GM12878 (cell line): ENCODE measurements at regions not wholly inside any gene's neighbourhood (a gene's known extent, or its start where the extent isn't known, plus 50 kb on each side); places are given as distances from the start of the nearest gene placed in this dataset.

Source experiments
- ATAC-seq: fragments of 200-7000 bp; cut with Tn5 transposase; 3 replicates; pipeline ENCODE4 v1.9.1; 2020; ENCODE audit warnings: mild to moderate bottlenecking, moderate library complexity
- BruUV-seq: library from RNA; stranded (reverse); fragments of 400-500 nt; replicated peaks from 2 replicates; lab custom pipeline; 2021; lab: Mats Ljungman, UMichigan
- CTCF ChIA-PET: fragments of 300-600 bp; sonication (Branson Sonifier 250); formaldehyde crosslinking; extraction: SDS; loops from one replicate; lab custom pipeline; 2021; ENCODE audit warnings: inconsistent platforms; lab: Yijun Ruan, JAX
- POLR2A ChIA-PET: fragments of 350-600 bp; formaldehyde crosslinking; extraction: SDS; loops from one replicate; lab custom pipeline; 2021; ENCODE audit warnings: inconsistent platforms; lab: Charles Lee
- RAD21 ChIA-PET: fragments of 300-600 bp; sonication (Branson Sonifier 250); formaldehyde crosslinking; loops from one replicate; lab custom pipeline; 2023; ENCODE audit warnings: antibody characterized with exemption; ENCODE audit not compliant: unreplicated experiment; lab: Charles Lee
- SMC1A ChIA-PET: fragments of 300-600 bp; sonication (Branson Sonifier 250); formaldehyde crosslinking; loops from one replicate; lab custom pipeline; 2023; ENCODE audit not compliant: unreplicated experiment, uncharacterized antibody; lab: Charles Lee
- DNase-seq: peaks from one replicate; pipeline ENCODE4 v3.0.0-alpha.2; 2011; ENCODE audit warnings: low read depth, low spot score
- FAIRE-seq: peaks from 3 replicates; lab custom pipeline; 2011; peaks lifted over from hg19 to GRCh38; lab: Jason Lieb, UNC
- H2AFZ ChIP-seq: 2 replicates; pipeline ENCODE4 v1.6.0; 2011; ENCODE audit warnings: low read depth, low read length, control low read depth; ENCODE audit not compliant: control insufficient read depth
- H3K27ac ChIP-seq: 2 replicates; pipeline ENCODE4 v1.5.1; 2011; ENCODE audit warnings: control low read depth; ENCODE audit not compliant: control insufficient read depth, insufficient read depth
- H3K27me3 ChIP-seq, 2 experiments: replicated peaks in 1 of 2; 2 replicates each; pipeline versions ENCODE4 v1.6.0 to v1.6.1; 2011; ENCODE audit warnings: low read length in 1 of 2; ENCODE audit not compliant: control insufficient read depth in 2 of 2, insufficient read depth in 2 of 2
- H3K36me3 ChIP-seq, 2 experiments: 2 replicates each; pipeline ENCODE4 v1.5.1; 2011; ENCODE audit warnings: low read length in 1 of 2; ENCODE audit not compliant: control insufficient read depth in 2 of 2, insufficient read depth in 2 of 2
- H3K4me1 ChIP-seq: 2 replicates; pipeline ENCODE4 v1.6.1; 2011; ENCODE audit warnings: mild to moderate bottlenecking, low read length, moderate library complexity, mixed read lengths; ENCODE audit not compliant: control insufficient read depth, insufficient read depth
- H3K4me2 ChIP-seq: 2 replicates; pipeline ENCODE4 v1.6.0; 2011; ENCODE audit warnings: control low read depth; ENCODE audit not compliant: control insufficient read depth, insufficient read depth
- H3K4me3 ChIP-seq: fragments of 200-600 bp; sonication (generic); 2 replicates; pipeline ENCODE4 v1.5.1; 2016
- H3K79me2 ChIP-seq: 2 replicates; pipeline ENCODE4 v1.6.0; 2011; ENCODE audit warnings: low read length; ENCODE audit not compliant: control insufficient read depth, insufficient read depth
- H3K9ac ChIP-seq: 2 replicates; pipeline ENCODE4 v1.8.0; 2011; ENCODE audit warnings: low read length, control low read depth, mixed read lengths; ENCODE audit not compliant: control insufficient read depth, insufficient read depth
- H3K9me3 ChIP-seq: replicated peaks from 3 replicates; pipeline ENCODE4 v1.5.1; 2011; ENCODE audit warnings: mild to moderate bottlenecking, low read length; ENCODE audit not compliant: control insufficient read depth, insufficient read depth
- H4K20me1 ChIP-seq: 2 replicates; pipeline ENCODE4 v1.6.0; 2011; ENCODE audit not compliant: control insufficient read depth, insufficient read depth
- CBX5 ChIP-seq: sonication (generic); IDR thresholded peaks from 2 replicates; pipeline ENCODE4 v1.6.1; 2016; ENCODE audit warnings: low read depth, moderate library complexity, mild to moderate bottlenecking, inconsistent platforms
- EP300 ChIP-seq, 2 experiments: fragments of 150-350 bp in 1 of 2; IDR thresholded peaks; 2 replicates each; pipeline ENCODE4 v1.6.1; 2011 to 2012; ENCODE audit warnings: low read depth in 2 of 2, low read length in 2 of 2, borderline replicate concordance in 1 of 2, improper control_type of control experiment in 1 of 2, inconsistent platforms in 1 of 2; ENCODE audit not compliant: control insufficient read depth in 1 of 2
- NRF1 ChIP-seq: conservative IDR thresholded peaks from 2 replicates; pipeline ENCODE4 v1.6.1; 2011; ENCODE audit warnings: mild to moderate bottlenecking, low read depth, low read length, improper control_type of control experiment
- SPI1 ChIP-seq: IDR thresholded peaks from 2 replicates; pipeline ENCODE4 v1.6.1; 2011; ENCODE audit warnings: low read depth, mild to moderate bottlenecking, low read length, moderate library complexity, borderline replicate concordance; ENCODE audit not compliant: insufficient read depth
- SREBF2 ChIP-seq: IDR thresholded peaks from 2 replicates; pipeline ENCODE4 v1.6.1; 2012; ENCODE audit warnings: mild to moderate bottlenecking, low read length
- SRF ChIP-seq, 2 experiments: IDR thresholded peaks; 2 replicates each; pipeline ENCODE4 v1.6.1; 2011; ENCODE audit warnings: low read depth in 2 of 2, low read length in 2 of 2, mild to moderate bottlenecking in 1 of 2, moderate library complexity in 1 of 2
- TARDBP ChIP-seq: IDR thresholded peaks from 2 replicates; pipeline ENCODE4 v1.6.1; 2016; ENCODE audit warnings: borderline replicate concordance
- TCF7 ChIP-seq: IDR thresholded peaks from 2 replicates; pipeline ENCODE4 v1.6.1; 2014; ENCODE audit warnings: antibody characterized with exemption, borderline replicate concordance
- USF2 ChIP-seq: IDR thresholded peaks from 2 replicates; pipeline ENCODE4 v1.6.1; 2011; ENCODE audit warnings: low read depth, low read length, improper control_type of control experiment, borderline replicate concordance
- ZBED1 ChIP-seq: IDR thresholded peaks from 2 replicates; pipeline ENCODE4 v1.6.1; 2016; ENCODE audit warnings: borderline replicate concordance
- ZNF24 ChIP-seq: fragments of 450-650 bp; IDR thresholded peaks from 2 replicates; pipeline ENCODE4 v1.6.1; 2017; ENCODE audit warnings: antibody characterized with exemption, mild to moderate bottlenecking
- WGBS: methylation state at CpG from one replicate; pipeline ENCODE4 v1.1.6; 2016; ENCODE audit warnings: low lambda C conversion rate; ENCODE audit not compliant: insufficient replicate concordance, insufficient coverage; ENCODE audit errors: missing lambda C conversion rate; 5-methylcytosine and 5-hydroxymethylcytosine counted together
- in situ Hi-C: fragments of 300-500 bp; cut with MboI; formaldehyde crosslinking; loops from 9 replicates; pipeline ENCODE4 v1.14.3; 2018; ENCODE audit warnings: mixed read lengths
- intact Hi-C: fragments of 100-400 bp; cut with micrococcal nuclease; formaldehyde crosslinking; loops from one replicate; pipeline ENCODE4 v1.14.2; 2022; ENCODE audit not compliant: unreplicated experiment
- TF ChIP-seq, protein P1 (sequence below): IDR thresholded peaks from 2 replicates; pipeline ENCODE4 v1.6.1; 2012; ENCODE audit warnings: improper control_type of control experiment, low read depth, low read length; ENCODE audit not compliant: insufficient replicate concordance
- TF ChIP-seq, protein P2 (sequence below): IDR thresholded peaks from 2 replicates; pipeline ENCODE4 v1.6.1; 2012; ENCODE audit warnings: mild to moderate bottlenecking, low read depth, low read length

DNA sequence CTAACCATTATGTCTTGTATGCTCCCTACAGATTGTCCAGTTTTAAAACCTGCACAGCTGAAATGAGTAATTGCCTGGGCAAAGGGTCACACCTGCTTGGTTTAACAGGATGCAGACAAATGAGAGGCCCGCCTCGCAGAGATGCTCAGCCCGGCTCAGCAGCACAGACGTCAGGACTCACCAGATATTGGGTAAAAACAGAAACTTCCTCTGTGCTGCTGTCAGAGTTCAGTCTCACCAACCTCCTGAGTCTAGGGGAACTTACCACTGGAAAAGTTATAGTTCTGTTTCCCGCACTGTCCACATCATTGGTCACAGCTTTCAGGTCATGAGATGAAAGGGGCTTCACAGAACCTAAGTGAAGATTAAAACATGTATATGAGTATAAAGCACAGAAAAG is 152.5 kb downstream of the ESM1 start (continued):
- TF ChIP-seq, protein P1, sequence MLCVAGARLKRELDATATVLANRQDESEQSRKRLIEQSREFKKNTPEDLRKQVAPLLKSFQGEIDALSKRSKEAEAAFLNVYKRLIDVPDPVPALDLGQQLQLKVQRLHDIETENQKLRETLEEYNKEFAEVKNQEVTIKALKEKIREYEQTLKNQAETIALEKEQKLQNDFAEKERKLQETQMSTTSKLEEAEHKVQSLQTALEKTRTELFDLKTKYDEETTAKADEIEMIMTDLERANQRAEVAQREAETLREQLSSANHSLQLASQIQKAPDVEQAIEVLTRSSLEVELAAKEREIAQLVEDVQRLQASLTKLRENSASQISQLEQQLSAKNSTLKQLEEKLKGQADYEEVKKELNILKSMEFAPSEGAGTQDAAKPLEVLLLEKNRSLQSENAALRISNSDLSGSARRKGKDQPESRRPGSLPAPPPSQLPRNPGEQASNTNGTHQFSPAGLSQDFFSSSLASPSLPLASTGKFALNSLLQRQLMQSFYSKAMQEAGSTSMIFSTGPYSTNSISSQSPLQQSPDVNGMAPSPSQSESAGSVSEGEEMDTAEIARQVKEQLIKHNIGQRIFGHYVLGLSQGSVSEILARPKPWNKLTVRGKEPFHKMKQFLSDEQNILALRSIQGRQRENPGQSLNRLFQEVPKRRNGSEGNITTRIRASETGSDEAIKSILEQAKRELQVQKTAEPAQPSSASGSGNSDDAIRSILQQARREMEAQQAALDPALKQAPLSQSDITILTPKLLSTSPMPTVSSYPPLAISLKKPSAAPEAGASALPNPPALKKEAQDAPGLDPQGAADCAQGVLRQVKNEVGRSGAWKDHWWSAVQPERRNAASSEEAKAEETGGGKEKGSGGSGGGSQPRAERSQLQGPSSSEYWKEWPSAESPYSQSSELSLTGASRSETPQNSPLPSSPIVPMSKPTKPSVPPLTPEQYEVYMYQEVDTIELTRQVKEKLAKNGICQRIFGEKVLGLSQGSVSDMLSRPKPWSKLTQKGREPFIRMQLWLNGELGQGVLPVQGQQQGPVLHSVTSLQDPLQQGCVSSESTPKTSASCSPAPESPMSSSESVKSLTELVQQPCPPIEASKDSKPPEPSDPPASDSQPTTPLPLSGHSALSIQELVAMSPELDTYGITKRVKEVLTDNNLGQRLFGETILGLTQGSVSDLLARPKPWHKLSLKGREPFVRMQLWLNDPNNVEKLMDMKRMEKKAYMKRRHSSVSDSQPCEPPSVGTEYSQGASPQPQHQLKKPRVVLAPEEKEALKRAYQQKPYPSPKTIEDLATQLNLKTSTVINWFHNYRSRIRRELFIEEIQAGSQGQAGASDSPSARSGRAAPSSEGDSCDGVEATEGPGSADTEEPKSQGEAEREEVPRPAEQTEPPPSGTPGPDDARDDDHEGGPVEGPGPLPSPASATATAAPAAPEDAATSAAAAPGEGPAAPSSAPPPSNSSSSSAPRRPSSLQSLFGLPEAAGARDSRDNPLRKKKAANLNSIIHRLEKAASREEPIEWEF = no peak
- TF ChIP-seq, protein P2, sequence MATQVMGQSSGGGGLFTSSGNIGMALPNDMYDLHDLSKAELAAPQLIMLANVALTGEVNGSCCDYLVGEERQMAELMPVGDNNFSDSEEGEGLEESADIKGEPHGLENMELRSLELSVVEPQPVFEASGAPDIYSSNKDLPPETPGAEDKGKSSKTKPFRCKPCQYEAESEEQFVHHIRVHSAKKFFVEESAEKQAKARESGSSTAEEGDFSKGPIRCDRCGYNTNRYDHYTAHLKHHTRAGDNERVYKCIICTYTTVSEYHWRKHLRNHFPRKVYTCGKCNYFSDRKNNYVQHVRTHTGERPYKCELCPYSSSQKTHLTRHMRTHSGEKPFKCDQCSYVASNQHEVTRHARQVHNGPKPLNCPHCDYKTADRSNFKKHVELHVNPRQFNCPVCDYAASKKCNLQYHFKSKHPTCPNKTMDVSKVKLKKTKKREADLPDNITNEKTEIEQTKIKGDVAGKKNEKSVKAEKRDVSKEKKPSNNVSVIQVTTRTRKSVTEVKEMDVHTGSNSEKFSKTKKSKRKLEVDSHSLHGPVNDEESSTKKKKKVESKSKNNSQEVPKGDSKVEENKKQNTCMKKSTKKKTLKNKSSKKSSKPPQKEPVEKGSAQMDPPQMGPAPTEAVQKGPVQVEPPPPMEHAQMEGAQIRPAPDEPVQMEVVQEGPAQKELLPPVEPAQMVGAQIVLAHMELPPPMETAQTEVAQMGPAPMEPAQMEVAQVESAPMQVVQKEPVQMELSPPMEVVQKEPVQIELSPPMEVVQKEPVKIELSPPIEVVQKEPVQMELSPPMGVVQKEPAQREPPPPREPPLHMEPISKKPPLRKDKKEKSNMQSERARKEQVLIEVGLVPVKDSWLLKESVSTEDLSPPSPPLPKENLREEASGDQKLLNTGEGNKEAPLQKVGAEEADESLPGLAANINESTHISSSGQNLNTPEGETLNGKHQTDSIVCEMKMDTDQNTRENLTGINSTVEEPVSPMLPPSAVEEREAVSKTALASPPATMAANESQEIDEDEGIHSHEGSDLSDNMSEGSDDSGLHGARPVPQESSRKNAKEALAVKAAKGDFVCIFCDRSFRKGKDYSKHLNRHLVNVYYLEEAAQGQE = no peak

DNA sequence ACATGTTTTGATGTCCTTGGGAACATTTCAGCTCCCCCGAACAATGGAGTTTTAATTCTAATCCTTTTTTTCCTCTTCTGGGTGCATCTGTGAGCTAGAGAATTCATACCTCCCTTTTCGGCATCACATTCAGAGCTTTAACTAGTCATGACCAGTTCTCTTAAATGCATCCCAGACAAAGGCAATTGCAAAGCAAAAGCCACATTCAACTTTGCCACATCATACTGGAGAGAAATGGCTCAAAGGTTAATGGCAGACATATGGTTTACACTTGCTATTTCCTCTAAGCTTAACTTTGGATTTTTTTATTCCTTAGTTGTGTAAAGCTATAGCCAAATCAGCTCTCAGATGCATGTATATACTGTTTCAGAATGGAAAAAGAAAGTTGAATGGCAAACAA is 153.3 kb downstream of the ESM1 start:
- POLR2A ChIA-PET = no interaction called here
- WGBS = 83% methylated on average over 2 of the region's 2 CpGs
- no peak for TF ChIP-seq TARDBP
- TF ChIP-seq NRF1 = no peak
- TF ChIP-seq SPI1 = no peak
- no peak for TF ChIP-seq SREBF2
- no peak for TF ChIP-seq CBX5
- no peak for TF ChIP-seq TCF7
- no peak for TF ChIP-seq SRF (IDR thresholded peaks at IDR 0.05; ENCODE audit: low read depth in 2 of 2, low read length in 2 of 2)
- TF ChIP-seq USF2 = no peak
- TF ChIP-seq ZNF24 = no peak
- no peak for TF ChIP-seq EP300 (IDR thresholded peaks at IDR 0.05; ENCODE audit: borderline replicate concordance in 1 of 2, control insufficient read depth in 1 of 2, low read depth in 2 of 2, low read length in 2 of 2)
- TF ChIP-seq ZBED1 = no peak

More for the DNA sequence above, 153.3 kb downstream of the ESM1 start:
- FAIRE-seq (no peak), DNase-seq (no peak), ATAC-seq (no peak)
- no peaks in the 10 kb centered on the region; the same call in 2 of the 3 replicates for H3K9me3 ChIP-seq
- H4K20me1 ChIP-seq = no peaks in the 10 kb centered on the region
- in situ Hi-C loops (no loop called here), intact Hi-C loops (no loop called here)
- H3K4me3 ChIP-seq = no peak overlapping the region
- H2AFZ ChIP-seq = no peak overlapping the region
- H3K4me1 ChIP-seq = no peaks in the 10 kb centered on the region
- H3K36me3 ChIP-seq = no peaks in the 10 kb centered on the region
- CTCF ChIA-PET = no interaction called here
- H3K27me3 ChIP-seq = peaks cover 0 to 3% of the 10 kb centered on the region in 2 experiments; a peak in 2 of 4 replicates
- H3K79me2 ChIP-seq = no peaks in the 10 kb centered on the region
- no peak overlapping the region for H3K4me2 ChIP-seq
- BruUV-seq = no TSS peak
- SMC1A ChIA-PET = no interaction called here
- no peak overlapping the region for H3K9ac ChIP-seq
- H3K27ac ChIP-seq = no peak overlapping the region
- RAD21 ChIA-PET = interaction anchor here (1.1 kb wide), 1 partner anchor 13 kb away, joined by 3 read pairs; no protein-coding TSS in a partner anchor
